Heart left ventricle (tissue), 13 donors: ENCODE measurements at regions not wholly inside any gene's neighbourhood (a gene's known extent, or its start where the extent isn't known, plus 50 kb on each side); places are given as distances from the start of the nearest gene placed in this dataset.

Experiments
- POLR2A ChIP-seq, 2 donors: fragments of 450-650 bp; IDR thresholded peaks; one replicate each; pipeline ENCODE4 v1.6.1; 2017; ENCODE audit warnings: antibody characterized with exemption in 2 of 2, mild to moderate bottlenecking in 2 of 2, moderate library complexity in 2 of 2
- TF ChIP-seq, protein P1 (sequence below), 12 donors: fragments of 200-600 bp; sonication (generic) in 4 of 12; IDR thresholded peaks; one replicate each; pipeline versions ENCODE4 v1.5.0 to v1.8.0; 2018 to 2022; ENCODE audit warnings: antibody characterized with exemption in 12 of 12, mild to moderate bottlenecking in 5 of 12
- donor health status: ischemic (EF 13 %, LVEDD 7.1; RV severe dilation, severe dysfunction).
- donor health status: DM: no; HTN: yes; CAD: no.
- donor health status: DM: no; HTN: no; CAD: no.
- donor health status: ischemic (EF 25% LVEDD 6.9; RV normal size, moderate dysfunction).
- donor health status: ischemic (EF 25% LVEDD 5.7; RV mildly dilated, moderate dysfunction).
- donor health status: ischemic (EF 35%, LVEDD 5.7; RV mildly dilated, moderate dysfunction).
- donor health status: nonischemic (EF 11% LVEDD 7.7; RV severe dilation, severe dysfunction).
- donor health status: DM: yes; HTN: yes; CAD: no.
- donor health status: PGD.
- donor health status: ischemic (EF 29% LVEDD 5.4; RV normal size, mild dysfunction).
- donor health status: nonischemic (EF 23%, LVEDD 6.1; RV moderate dilation, normal function).

DNA sequence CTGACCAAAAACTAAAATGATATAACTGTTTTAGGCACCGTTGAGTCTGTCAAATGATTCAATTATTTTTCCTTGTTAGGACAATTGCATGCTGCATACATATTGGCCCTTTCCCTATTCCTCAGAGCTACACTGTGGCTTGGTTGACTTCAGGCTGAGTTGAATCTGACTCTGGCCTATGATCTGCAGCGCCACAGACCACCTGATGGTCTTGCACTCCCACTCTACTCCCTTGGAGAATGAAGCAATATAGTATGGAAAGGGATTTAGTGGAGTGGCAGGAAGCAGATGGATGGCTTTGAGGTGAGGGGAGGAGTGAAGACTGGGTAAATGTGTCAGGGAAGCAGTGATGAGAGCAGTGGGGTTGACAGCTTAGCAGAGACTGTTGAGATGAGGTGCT is 579.0 kb upstream of the STXBP6 start:
- TF ChIP-seq, protein P1, sequence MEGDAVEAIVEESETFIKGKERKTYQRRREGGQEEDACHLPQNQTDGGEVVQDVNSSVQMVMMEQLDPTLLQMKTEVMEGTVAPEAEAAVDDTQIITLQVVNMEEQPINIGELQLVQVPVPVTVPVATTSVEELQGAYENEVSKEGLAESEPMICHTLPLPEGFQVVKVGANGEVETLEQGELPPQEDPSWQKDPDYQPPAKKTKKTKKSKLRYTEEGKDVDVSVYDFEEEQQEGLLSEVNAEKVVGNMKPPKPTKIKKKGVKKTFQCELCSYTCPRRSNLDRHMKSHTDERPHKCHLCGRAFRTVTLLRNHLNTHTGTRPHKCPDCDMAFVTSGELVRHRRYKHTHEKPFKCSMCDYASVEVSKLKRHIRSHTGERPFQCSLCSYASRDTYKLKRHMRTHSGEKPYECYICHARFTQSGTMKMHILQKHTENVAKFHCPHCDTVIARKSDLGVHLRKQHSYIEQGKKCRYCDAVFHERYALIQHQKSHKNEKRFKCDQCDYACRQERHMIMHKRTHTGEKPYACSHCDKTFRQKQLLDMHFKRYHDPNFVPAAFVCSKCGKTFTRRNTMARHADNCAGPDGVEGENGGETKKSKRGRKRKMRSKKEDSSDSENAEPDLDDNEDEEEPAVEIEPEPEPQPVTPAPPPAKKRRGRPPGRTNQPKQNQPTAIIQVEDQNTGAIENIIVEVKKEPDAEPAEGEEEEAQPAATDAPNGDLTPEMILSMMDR (IDR thresholded peaks at IDR 0.05): no peak
- no peak for TF ChIP-seq POLR2A (IDR thresholded peaks at IDR 0.05)
